HepG2 (cell line): ENCODE measurements at regions not wholly inside any gene's neighbourhood (a gene's known extent, or its start where the extent isn't known, plus 50 kb on each side); places are given as distances from the start of the nearest gene placed in this dataset.

Source experiments
- ATAC-seq: fragments of 200-7000 bp; cut with Tn5 transposase; 3 replicates; pipeline ENCODE4 v1.9.1; 2020; ENCODE audit warnings: mild to moderate bottlenecking, moderate library complexity
- BruUV-seq: library from RNA; stranded (reverse); fragments of 400-500 nt; replicated peaks from 2 replicates; lab custom pipeline; 2021; lab: Mats Ljungman, UMichigan
- CTCF ChIA-PET: fragments of 300-600 bp; formaldehyde crosslinking; extraction: SDS; loops from one replicate; lab custom pipeline; 2021; ENCODE audit warnings: low total read pairs, inconsistent platforms, low intra/inter-chr PET ratio; lab: Yijun Ruan, JAX
- POLR2A ChIA-PET: fragments of 350-600 bp; sonication (Branson Sonifier 250); formaldehyde crosslinking; loops from one replicate; lab custom pipeline; 2020; ENCODE audit warnings: antibody characterized with exemption, inconsistent platforms; lab: Yijun Ruan, JAX
- DNase-seq: peaks from one replicate; pipeline ENCODE4 v3.0.0-alpha.2; 2015; ENCODE audit warnings: low spot score
- FAIRE-seq: peaks from 3 replicates; lab custom pipeline; 2011; peaks lifted over from hg19 to GRCh38; lab: Jason Lieb, UNC
- H2AFZ ChIP-seq: one replicate; pipeline ENCODE4 v1.6.1; 2011; ENCODE audit warnings: low read length, inconsistent platforms
- H3K27ac ChIP-seq: fragments of 300-600 bp; 3 replicates; pipeline ENCODE4 v1.8.0; 2011; ENCODE audit warnings: mixed run types, mild to moderate bottlenecking, mixed read lengths, low read length, inconsistent platforms; ENCODE audit not compliant: insufficient read depth; ENCODE audit errors: extremely low read length
- H3K27me3 ChIP-seq, 2 experiments: fragments of 200-600 bp in 1 of 2; 2 replicates in 1 of 2; 3 replicates in 1 of 2; pipeline versions ENCODE4 v1.6.0 to v1.8.0; 2011; ENCODE audit warnings: low read length in 2 of 2, mild to moderate bottlenecking in 2 of 2, moderate library complexity in 2 of 2, inconsistent platforms in 1 of 2; ENCODE audit not compliant: insufficient read depth in 2 of 2, control insufficient read depth in 1 of 2
- H3K36me3 ChIP-seq, 2 experiments: fragments of 200-600 bp in 1 of 2; replicated peaks in 1 of 2; 2 replicates in 1 of 2; 3 replicates in 1 of 2; pipeline versions ENCODE4 v1.5.1 to v1.8.0; 2011; ENCODE audit warnings: low read length in 2 of 2, inconsistent platforms in 1 of 2; ENCODE audit not compliant: insufficient read depth in 2 of 2, control insufficient read depth in 1 of 2
- H3K4me1 ChIP-seq: 2 replicates; pipeline ENCODE4 v1.5.1; 2012; ENCODE audit warnings: low read length, inconsistent platforms; ENCODE audit not compliant: insufficient read depth
- H3K4me2 ChIP-seq: 2 replicates; pipeline ENCODE4 v1.6.0; 2011; ENCODE audit warnings: low read depth, low read length, inconsistent platforms
- H3K4me3 ChIP-seq, 3 experiments: fragments of 200-600 bp in 1 of 3; sonication (generic), shearing (Covaris generic) in 1 of 3; replicated peaks in 1 of 3; 2 replicates each; pipeline ENCODE4 v1.5.1; 2011 to 2016; ENCODE audit warnings: low read length in 3 of 3, inconsistent platforms in 2 of 3, low read depth in 2 of 3, mild to moderate bottlenecking in 2 of 3, control low read depth in 1 of 3, mixed read lengths in 1 of 3; ENCODE audit not compliant: insufficient read depth in 1 of 3
- H3K79me2 ChIP-seq: one replicate; pipeline ENCODE4 v1.6.1; 2011; ENCODE audit warnings: low read length, inconsistent platforms; ENCODE audit not compliant: insufficient read depth
- H3K9ac ChIP-seq: 2 replicates; pipeline ENCODE4 v1.6.0; 2011; ENCODE audit warnings: mild to moderate bottlenecking, low read depth, low read length, inconsistent platforms; ENCODE audit not compliant: insufficient read depth
- H3K9me3 ChIP-seq: 2 replicates; pipeline ENCODE4 v1.5.1; 2012; ENCODE audit warnings: mild to moderate bottlenecking, low read length
- H4K20me1 ChIP-seq: 2 replicates; pipeline ENCODE4 v1.6.0; 2011; ENCODE audit warnings: inconsistent platforms, mild to moderate bottlenecking, low read length, moderate library complexity; ENCODE audit not compliant: insufficient read depth
- FOXC1 ChIP-seq: sonication (generic); formaldehyde crosslinking; IDR thresholded peaks from 2 replicates; pipeline ENCODE4 v1.8.0; 2022; ENCODE audit warnings: mild to moderate bottlenecking, missing genetic modification reagents, borderline replicate concordance
- HDAC1 ChIP-seq: sonication (generic); formaldehyde crosslinking; IDR thresholded peaks from 2 replicates; pipeline ENCODE4 v1.5.1; 2020; ENCODE audit warnings: mild to moderate bottlenecking, missing genetic modification reagents
- SP4 ChIP-seq: sonication (generic); formaldehyde crosslinking; IDR thresholded peaks from 2 replicates; pipeline ENCODE4 v1.8.1; 2023; ENCODE audit warnings: mild to moderate bottlenecking, missing genetic modification reagents
- ZNF143 ChIP-seq: sonication (generic); formaldehyde crosslinking; IDR thresholded peaks from 2 replicates; pipeline ENCODE4 v1.4.0; 2020; ENCODE audit warnings: missing genetic modification reagents
- ZNF263 ChIP-seq: sonication (generic); formaldehyde crosslinking; IDR thresholded peaks from 2 replicates; pipeline ENCODE4 v1.4.0; 2020; ENCODE audit warnings: missing genetic modification reagents
- ZNF34 ChIP-seq: sonication (generic); formaldehyde crosslinking; IDR thresholded peaks from 2 replicates; pipeline ENCODE4 v1.4.0; 2020; ENCODE audit warnings: mild to moderate bottlenecking, missing genetic modification reagents, borderline replicate concordance
- ZSCAN21 ChIP-seq: sonication (generic); formaldehyde crosslinking; IDR thresholded peaks from 2 replicates; pipeline ENCODE4 v1.8.0; 2022; ENCODE audit warnings: mild to moderate bottlenecking, missing genetic modification reagents, moderate library complexity, borderline replicate concordance
- WGBS: methylation state at CpG from one replicate; pipeline ENCODE4 v1.1.6; 2017; ENCODE audit warnings: low lambda C conversion rate; 5-methylcytosine and 5-hydroxymethylcytosine counted together
- in situ Hi-C: cut with HindIII; loops from 2 replicates; pipeline ENCODE4 v1.10.0; 2017; ENCODE audit warnings: low pct_unique_long_range_greater_than_20kb; ENCODE audit not compliant: extremely low pct_ligation_motif_present
- intact Hi-C: fragments of 100-400 bp; cut with micrococcal nuclease; formaldehyde crosslinking; loops from one replicate; pipeline ENCODE4 v1.10.0; 2022; ENCODE audit not compliant: unreplicated experiment
- TF ChIP-seq, protein P1 (sequence below): sonication (generic); formaldehyde crosslinking; IDR thresholded peaks from 2 replicates; pipeline ENCODE4 v1.4.0; 2020; ENCODE audit warnings: low read depth, mild to moderate bottlenecking, missing genetic modification reagents
- TF ChIP-seq, protein P2 (sequence below): sonication (generic); formaldehyde crosslinking; IDR thresholded peaks from 2 replicates; pipeline ENCODE4 v1.5.1; 2020; ENCODE audit warnings: mild to moderate bottlenecking, missing genetic modification reagents, moderate library complexity
- TF ChIP-seq, protein P3 (sequence below): sonication (generic); formaldehyde crosslinking; IDR thresholded peaks from 2 replicates; pipeline ENCODE4 v1.4.0; 2020; ENCODE audit warnings: low read depth, mild to moderate bottlenecking, missing genetic modification reagents

DNA sequence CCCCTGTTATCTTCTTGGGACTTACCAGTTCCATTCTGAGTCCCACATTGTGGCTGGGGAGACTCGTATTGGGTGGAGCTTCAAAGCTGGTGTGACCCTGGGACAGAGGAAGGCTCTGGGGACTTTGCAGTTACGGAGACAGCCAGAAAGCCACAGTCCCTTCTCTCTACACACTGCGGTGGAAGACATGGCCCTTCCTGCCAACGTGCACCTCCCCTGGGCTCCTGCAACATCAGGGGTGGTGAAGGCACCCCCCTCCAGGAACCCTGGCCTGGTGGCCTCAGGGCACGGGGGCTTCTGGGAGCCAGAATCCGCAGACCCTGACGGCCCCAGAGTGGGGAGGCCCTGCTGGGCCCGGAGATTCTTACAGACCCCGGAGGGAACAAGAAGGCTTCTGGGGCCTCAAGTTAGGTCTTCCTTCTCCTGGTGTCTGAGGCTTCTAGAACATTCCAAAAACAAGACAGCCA lies 113.0 kb downstream of the SIK1 start:
- Histone ChIP-seq H3K27ac (no peak overlapping the region), H3K4me2 (peak overlapping the region; percentile 69), H3K4me3 (peak overlapping the region in 1 of 3 experiments; percentile 48; a peak in 1 of 6 replicates)
- no peak for FAIRE-seq
- 0 out of 2 replicates have a peak, but pooled peaks have one; percentile 2 for TF ChIP-seq ZNF263 (CRISPR knock-in tag)
- TF ChIP-seq ZSCAN21 (CRISPR knock-in tag), result no peak
- no peak for TF ChIP-seq ZNF34 (CRISPR knock-in tag)
- TF ChIP-seq, protein P1, sequence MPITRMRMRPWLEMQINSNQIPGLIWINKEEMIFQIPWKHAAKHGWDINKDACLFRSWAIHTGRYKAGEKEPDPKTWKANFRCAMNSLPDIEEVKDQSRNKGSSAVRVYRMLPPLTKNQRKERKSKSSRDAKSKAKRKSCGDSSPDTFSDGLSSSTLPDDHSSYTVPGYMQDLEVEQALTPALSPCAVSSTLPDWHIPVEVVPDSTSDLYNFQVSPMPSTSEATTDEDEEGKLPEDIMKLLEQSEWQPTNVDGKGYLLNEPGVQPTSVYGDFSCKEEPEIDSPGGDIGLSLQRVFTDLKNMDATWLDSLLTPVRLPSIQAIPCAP, result no peak
- no peak for TF ChIP-seq ZNF143 (CRISPR knock-in tag)
- TF ChIP-seq HDAC1, result no peak
- no peak for TF ChIP-seq SP4 (CRISPR knock-in tag)
- TF ChIP-seq, protein P2, sequence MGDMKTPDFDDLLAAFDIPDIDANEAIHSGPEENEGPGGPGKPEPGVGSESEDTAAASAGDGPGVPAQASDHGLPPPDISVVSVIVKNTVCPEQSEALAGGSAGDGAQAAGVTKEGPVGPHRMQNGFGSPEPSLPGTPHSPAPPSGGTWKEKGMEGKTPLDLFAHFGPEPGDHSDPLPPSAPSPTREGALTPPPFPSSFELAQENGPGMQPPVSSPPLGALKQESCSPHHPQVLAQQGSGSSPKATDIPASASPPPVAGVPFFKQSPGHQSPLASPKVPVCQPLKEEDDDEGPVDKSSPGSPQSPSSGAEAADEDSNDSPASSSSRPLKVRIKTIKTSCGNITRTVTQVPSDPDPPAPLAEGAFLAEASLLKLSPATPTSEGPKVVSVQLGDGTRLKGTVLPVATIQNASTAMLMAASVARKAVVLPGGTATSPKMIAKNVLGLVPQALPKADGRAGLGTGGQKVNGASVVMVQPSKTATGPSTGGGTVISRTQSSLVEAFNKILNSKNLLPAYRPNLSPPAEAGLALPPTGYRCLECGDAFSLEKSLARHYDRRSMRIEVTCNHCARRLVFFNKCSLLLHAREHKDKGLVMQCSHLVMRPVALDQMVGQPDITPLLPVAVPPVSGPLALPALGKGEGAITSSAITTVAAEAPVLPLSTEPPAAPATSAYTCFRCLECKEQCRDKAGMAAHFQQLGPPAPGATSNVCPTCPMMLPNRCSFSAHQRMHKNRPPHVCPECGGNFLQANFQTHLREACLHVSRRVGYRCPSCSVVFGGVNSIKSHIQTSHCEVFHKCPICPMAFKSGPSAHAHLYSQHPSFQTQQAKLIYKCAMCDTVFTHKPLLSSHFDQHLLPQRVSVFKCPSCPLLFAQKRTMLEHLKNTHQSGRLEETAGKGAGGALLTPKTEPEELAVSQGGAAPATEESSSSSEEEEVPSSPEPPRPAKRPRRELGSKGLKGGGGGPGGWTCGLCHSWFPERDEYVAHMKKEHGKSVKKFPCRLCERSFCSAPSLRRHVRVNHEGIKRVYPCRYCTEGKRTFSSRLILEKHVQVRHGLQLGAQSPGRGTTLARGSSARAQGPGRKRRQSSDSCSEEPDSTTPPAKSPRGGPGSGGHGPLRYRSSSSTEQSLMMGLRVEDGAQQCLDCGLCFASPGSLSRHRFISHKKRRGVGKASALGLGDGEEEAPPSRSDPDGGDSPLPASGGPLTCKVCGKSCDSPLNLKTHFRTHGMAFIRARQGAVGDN, result peak; percentile 39; the same call in 1 of the 2 replicates
- TF ChIP-seq, protein P3, sequence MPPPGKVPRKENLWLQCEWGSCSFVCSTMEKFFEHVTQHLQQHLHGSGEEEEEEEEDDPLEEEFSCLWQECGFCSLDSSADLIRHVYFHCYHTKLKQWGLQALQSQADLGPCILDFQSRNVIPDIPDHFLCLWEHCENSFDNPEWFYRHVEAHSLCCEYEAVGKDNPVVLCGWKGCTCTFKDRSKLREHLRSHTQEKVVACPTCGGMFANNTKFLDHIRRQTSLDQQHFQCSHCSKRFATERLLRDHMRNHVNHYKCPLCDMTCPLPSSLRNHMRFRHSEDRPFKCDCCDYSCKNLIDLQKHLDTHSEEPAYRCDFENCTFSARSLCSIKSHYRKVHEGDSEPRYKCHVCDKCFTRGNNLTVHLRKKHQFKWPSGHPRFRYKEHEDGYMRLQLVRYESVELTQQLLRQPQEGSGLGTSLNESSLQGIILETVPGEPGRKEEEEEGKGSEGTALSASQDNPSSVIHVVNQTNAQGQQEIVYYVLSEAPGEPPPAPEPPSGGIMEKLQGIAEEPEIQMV (CRISPR knock-in tag), result 0 out of 2 replicates have a peak, but pooled peaks have one; percentile 28
- 0 out of 2 replicates have a peak, but pooled peaks have one; percentile 21 for TF ChIP-seq FOXC1 (CRISPR knock-in tag)
- TF ChIP-seq, all 625 proteins: peak for 4
- Histone ChIP-seq H4K20me1 (no peaks in the 10 kb centered on the region), H3K9me3 (no peaks in the 10 kb centered on the region), H3K79me2 (no peaks in the 10 kb centered on the region), H3K4me1 (peaks cover 48% of the 10 kb centered on the region), H2AFZ (no peak overlapping the region), H3K9ac (no peak overlapping the region), H3K36me3 (no peaks in the 10 kb centered on the region), H3K27me3 (peaks cover 0 to 7% of the 10 kb centered on the region in 2 experiments; a peak in 3 of 5 replicates)
- no TSS peak for BruUV-seq
- DNase-seq (no peak), ATAC-seq (peak; percentile 8; the same call in 1 of the 3 replicates)
- POLR2A ChIA-PET, result no interaction called here
- intact Hi-C loops (loop anchor here (5.0 kb wide), 1 partner anchor 333 kb away; no protein-coding TSS in a partner anchor), in situ Hi-C loops (no loop called here)
- 79% methylated on average over 6 of the region's 9 CpGs for WGBS
- CTCF ChIA-PET, result no interaction called here
